A549 (cell line): ENCODE measurements at regions not wholly inside any gene's neighbourhood (a gene's known extent, or its start where the extent isn't known, plus 50 kb on each side); places are given as distances from the start of the nearest gene placed in this dataset.

Experiments used
- ATAC-seq, 2 experiments: fragments of 200-7000 bp in 1 of 2; fragments of >200 bp in 1 of 2; cut with Nextera tagmentation in 1 of 2; cut with Tn5 transposase in 1 of 2; 3 replicates each; pipeline versions ENCODE4 v1.8.0 to v1.9.1; 2018 to 2020; ENCODE audit warnings: mild to moderate bottlenecking in 1 of 2, moderate library complexity in 1 of 2
- CTCF ChIA-PET: fragments of 300-600 bp; sonication (Branson Sonifier 250); formaldehyde crosslinking; extraction: SDS; loops from one replicate; lab custom pipeline; 2021; ENCODE audit warnings: antibody characterized with exemption, inconsistent platforms; lab: Yijun Ruan, JAX
- POLR2A ChIA-PET: fragments of 350-600 bp; formaldehyde crosslinking; extraction: SDS; loops from one replicate; lab custom pipeline; 2021; ENCODE audit warnings: antibody characterized with exemption, inconsistent platforms; lab: Yijun Ruan, JAX
- DNase-seq, 2 experiments: peaks; one replicate each; pipeline versions ENCODE4 v3.0.0 to v3.0.0-alpha.2; 2011 to 2016; ENCODE audit warnings: low read depth in 1 of 2, low spot score in 1 of 2
- FAIRE-seq: peaks from 2 replicates; lab custom pipeline; 2011; peaks lifted over from hg19 to GRCh38; lab: Jason Lieb, UNC
- H3K27ac ChIP-seq, 2 experiments: fragments of >200 bp; sonication (Bioruptor Twin); formaldehyde crosslinking; 3 replicates each; pipeline ENCODE4 v1.5.1; 2016 to 2017
- H3K4me1 ChIP-seq: fragments of >200 bp; sonication (Bioruptor Twin); formaldehyde crosslinking; 3 replicates; pipeline ENCODE4 v1.6.1; 2016
- H3K4me2 ChIP-seq: fragments of >200 bp; sonication (Bioruptor Twin); formaldehyde crosslinking; 3 replicates; pipeline ENCODE4 v1.6.1; 2016
- H3K4me3 ChIP-seq: fragments of >200 bp; sonication (Bioruptor Twin); formaldehyde crosslinking; 3 replicates; pipeline ENCODE4 v1.5.1; 2016
- H3K9me3 ChIP-seq: fragments of >200 bp; sonication (Bioruptor Twin); formaldehyde crosslinking; 3 replicates; pipeline ENCODE4 v1.6.1; 2016
- CBX2 ChIP-seq: fragments of 200-600 bp; sonication (generic); IDR thresholded peaks from 2 replicates; pipeline ENCODE4 v1.6.1; 2016; ENCODE audit warnings: low read depth, mild to moderate bottlenecking, borderline replicate concordance
- CBX8 ChIP-seq: fragments of 200-600 bp; sonication (generic); IDR thresholded peaks from 2 replicates; pipeline ENCODE4 v1.6.1; 2016
- EHF ChIP-seq: fragments of 250-450 bp; sonication (Bioruptor Pico); IDR thresholded peaks from 2 replicates; pipeline ENCODE4 v1.5.0; 2020; ENCODE audit warnings: mild to moderate bottlenecking
- ELK1 ChIP-seq: fragments of 150-350 bp; IDR thresholded peaks from 2 replicates; pipeline ENCODE4 v1.6.1; 2014; ENCODE audit warnings: low read depth, mild to moderate bottlenecking, low read length
- FOSB ChIP-seq: fragments of 250-450 bp; sonication (Bioruptor Pico); IDR thresholded peaks from 2 replicates; pipeline ENCODE4 v1.5.0; 2020; ENCODE audit warnings: mild to moderate bottlenecking, moderate library complexity
- HDAC2 ChIP-seq: fragments of 200-600 bp; sonication (generic); IDR thresholded peaks from 2 replicates; pipeline ENCODE4 v1.6.1; 2016
- HOXB13 ChIP-seq: fragments of 250-450 bp; sonication (Bioruptor Pico); IDR thresholded peaks from 2 replicates; pipeline ENCODE4 v1.5.0; 2020; ENCODE audit warnings: low read depth, mild to moderate bottlenecking, moderate library complexity
- KDM1A ChIP-seq: fragments of 200-600 bp; sonication (generic); IDR thresholded peaks from 2 replicates; pipeline ENCODE4 v1.6.1; 2016; ENCODE audit warnings: low read depth, mild to moderate bottlenecking
- KDM5A ChIP-seq: fragments of 200-600 bp; sonication (generic); IDR thresholded peaks from 2 replicates; pipeline ENCODE4 v1.6.1; 2016; ENCODE audit warnings: antibody characterized with exemption, mild to moderate bottlenecking
- MAFK ChIP-seq: fragments of 450-650 bp; IDR thresholded peaks from 2 replicates; pipeline ENCODE4 v1.6.1; 2014; ENCODE audit not compliant: partially characterized antibody
- MAX ChIP-seq: IDR thresholded peaks from 2 replicates; pipeline ENCODE4 v1.6.1; 2012
- NFE2L2 ChIP-seq: fragments of 150-350 bp; conservative IDR thresholded peaks from 2 replicates; pipeline ENCODE4 v1.6.1; 2014; ENCODE audit warnings: low read length
- NR3C1 ChIP-seq: fragments of >200 bp; sonication (Bioruptor Twin); formaldehyde crosslinking; IDR thresholded peaks from 3 replicates; pipeline ENCODE4 v1.6.1; 2017
- PBX3 ChIP-seq: IDR thresholded peaks from 2 replicates; pipeline ENCODE4 v1.6.1; 2012
- RCOR1 ChIP-seq: fragments of 150-350 bp; IDR thresholded peaks from 2 replicates; pipeline ENCODE4 v1.6.1; 2014; ENCODE audit warnings: antibody characterized with exemption, low read length, low read depth
- RNF2 ChIP-seq: fragments of 200-600 bp; sonication (generic); IDR thresholded peaks from 2 replicates; pipeline ENCODE4 v1.6.1; 2016; ENCODE audit warnings: low read depth, mild to moderate bottlenecking, antibody characterized with exemption, moderate library complexity, borderline replicate concordance
- SREBF2 ChIP-seq: fragments of 450-650 bp; IDR thresholded peaks from 2 replicates; pipeline ENCODE4 v1.6.1; 2014; ENCODE audit warnings: mild to moderate bottlenecking, moderate library complexity
- TFCP2L1 ChIP-seq: fragments of 250-450 bp; sonication (Bioruptor Pico); IDR thresholded peaks from 2 replicates; pipeline ENCODE4 v1.5.0; 2021; ENCODE audit warnings: mild to moderate bottlenecking
- TP53 ChIP-seq: fragments of 250-450 bp; sonication (Bioruptor Pico); IDR thresholded peaks from 2 replicates; pipeline ENCODE4 v1.5.0; 2021; ENCODE audit warnings: mild to moderate bottlenecking, moderate library complexity
- USF2 ChIP-seq: fragments of 450-650 bp; IDR thresholded peaks from 2 replicates; pipeline ENCODE4 v1.6.1; 2014; ENCODE audit warnings: antibody characterized with exemption
- ZFP36 ChIP-seq: fragments of 450-650 bp; IDR thresholded peaks from 2 replicates; pipeline ENCODE4 v1.6.1; 2014; ENCODE audit warnings: borderline replicate concordance; ENCODE audit not compliant: partially characterized antibody
- ZNF302 ChIP-seq: fragments of 250-450 bp; sonication (Bioruptor Pico); IDR thresholded peaks from 2 replicates; pipeline ENCODE4 v1.9.0; 2021; ENCODE audit warnings: inconsistent platforms, mild to moderate bottlenecking, moderate library complexity
- WGBS: methylation state at CpG from one replicate; pipeline ENCODE4 v1.1.6; 2017; ENCODE audit errors: missing lambda C conversion rate; 5-methylcytosine and 5-hydroxymethylcytosine counted together
- TF ChIP-seq, protein P1 (sequence below): fragments of 200-600 bp; sonication (generic); IDR thresholded peaks from 2 replicates; pipeline ENCODE4 v1.6.1; 2016; ENCODE audit warnings: antibody characterized with exemption, mild to moderate bottlenecking, moderate library complexity
- TF ChIP-seq, protein P2 (sequence below): IDR thresholded peaks from 2 replicates; pipeline ENCODE4 v1.6.1; 2012; ENCODE audit warnings: low read depth, borderline replicate concordance

- Histone ChIP-seq H3K4me1 (no peaks in the 10 kb centered on the region), H3K4me3 (no peak overlapping the region), H3K4me2 (no peak overlapping the region), H3K9me3 (no peaks in the 10 kb centered on the region), H3K27ac (no peak overlapping the region)
- POLR2A ChIA-PET, result no interaction called here
- TF ChIP-seq ZFP36 (no peak), CBX2 (no peak), NFE2L2 (no peak), NR3C1 (no peak), KDM1A (no peak), RCOR1 (no peak), PBX3 (no peak), KDM5A (no peak), CBX8 (no peak), HOXB13 (CRISPR knock-in tag) (no peak), FOSB (no peak), EHF (CRISPR knock-in tag) (no peak), TP53 (CRISPR knock-in tag) (no peak), MAFK (no peak)
- TF ChIP-seq, protein P1, sequence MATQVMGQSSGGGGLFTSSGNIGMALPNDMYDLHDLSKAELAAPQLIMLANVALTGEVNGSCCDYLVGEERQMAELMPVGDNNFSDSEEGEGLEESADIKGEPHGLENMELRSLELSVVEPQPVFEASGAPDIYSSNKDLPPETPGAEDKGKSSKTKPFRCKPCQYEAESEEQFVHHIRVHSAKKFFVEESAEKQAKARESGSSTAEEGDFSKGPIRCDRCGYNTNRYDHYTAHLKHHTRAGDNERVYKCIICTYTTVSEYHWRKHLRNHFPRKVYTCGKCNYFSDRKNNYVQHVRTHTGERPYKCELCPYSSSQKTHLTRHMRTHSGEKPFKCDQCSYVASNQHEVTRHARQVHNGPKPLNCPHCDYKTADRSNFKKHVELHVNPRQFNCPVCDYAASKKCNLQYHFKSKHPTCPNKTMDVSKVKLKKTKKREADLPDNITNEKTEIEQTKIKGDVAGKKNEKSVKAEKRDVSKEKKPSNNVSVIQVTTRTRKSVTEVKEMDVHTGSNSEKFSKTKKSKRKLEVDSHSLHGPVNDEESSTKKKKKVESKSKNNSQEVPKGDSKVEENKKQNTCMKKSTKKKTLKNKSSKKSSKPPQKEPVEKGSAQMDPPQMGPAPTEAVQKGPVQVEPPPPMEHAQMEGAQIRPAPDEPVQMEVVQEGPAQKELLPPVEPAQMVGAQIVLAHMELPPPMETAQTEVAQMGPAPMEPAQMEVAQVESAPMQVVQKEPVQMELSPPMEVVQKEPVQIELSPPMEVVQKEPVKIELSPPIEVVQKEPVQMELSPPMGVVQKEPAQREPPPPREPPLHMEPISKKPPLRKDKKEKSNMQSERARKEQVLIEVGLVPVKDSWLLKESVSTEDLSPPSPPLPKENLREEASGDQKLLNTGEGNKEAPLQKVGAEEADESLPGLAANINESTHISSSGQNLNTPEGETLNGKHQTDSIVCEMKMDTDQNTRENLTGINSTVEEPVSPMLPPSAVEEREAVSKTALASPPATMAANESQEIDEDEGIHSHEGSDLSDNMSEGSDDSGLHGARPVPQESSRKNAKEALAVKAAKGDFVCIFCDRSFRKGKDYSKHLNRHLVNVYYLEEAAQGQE, result no peak
- FAIRE-seq, result no peak
- no peak for DNase-seq
- WGBS, result 72% methylated on average over 5 of the region's 5 CpGs
- CTCF ChIA-PET, result no interaction called here
- no peak for ATAC-seq
Measured at GRCh38 chr1:96416111-96416595, 305.4 kb upstream of the PTBP2 start.

- CTCF ChIA-PET, result no interaction called here
- DNase-seq, result no peak
- no peaks in the 10 kb centered on the region for H3K9me3 ChIP-seq
- 22% methylated on average over 5 of the region's 5 CpGs for WGBS
- POLR2A ChIA-PET, result no interaction called here
- H3K27ac ChIP-seq, result no peak overlapping the region
- TF ChIP-seq HDAC2, result no peak
- TF ChIP-seq, protein P1, result no peak
- TF ChIP-seq USF2, result no peak
- no peak for TF ChIP-seq MAX
- no peak for TF ChIP-seq SREBF2
- TF ChIP-seq ZNF302 (CRISPR knock-in tag), result no peak
- TF ChIP-seq, protein P2, sequence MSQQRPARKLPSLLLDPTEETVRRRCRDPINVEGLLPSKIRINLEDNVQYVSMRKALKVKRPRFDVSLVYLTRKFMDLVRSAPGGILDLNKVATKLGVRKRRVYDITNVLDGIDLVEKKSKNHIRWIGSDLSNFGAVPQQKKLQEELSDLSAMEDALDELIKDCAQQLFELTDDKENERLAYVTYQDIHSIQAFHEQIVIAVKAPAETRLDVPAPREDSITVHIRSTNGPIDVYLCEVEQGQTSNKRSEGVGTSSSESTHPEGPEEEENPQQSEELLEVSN, result no peak
- TF ChIP-seq TFCP2L1 (CRISPR knock-in tag), result no peak
- no peak for TF ChIP-seq KDM5A
- TF ChIP-seq RNF2, result no peak
- no peak for TF ChIP-seq ELK1
- TF ChIP-seq, all 56 proteins: peak for 0
- FAIRE-seq, result no peak
- no peaks in the 10 kb centered on the region for H3K4me1 ChIP-seq
- no peak overlapping the region for H3K4me2 ChIP-seq
- H3K4me3 ChIP-seq, result no peak overlapping the region
- no peak for ATAC-seq
Measured at GRCh38 chr1:96416701-96417444, 304.7 kb upstream of the PTBP2 start.
